ENCODE measurements at regions not wholly inside any gene's neighbourhood (a gene's known extent, or its start where the extent isn't known, plus 50 kb on each side); places are given as distances from the start of the nearest gene placed in this dataset.
A peak's percentile ranks its signal among the peaks of the same experiment; 100 is the strongest.

GRCh38 chr10:16049050-16049449, 188.7 kb upstream of the MINDY3 start:
- TF ChIP-seq CTCF (IDR thresholded peaks at IDR 0.05 in 2 of 3, conservative IDR thresholded peaks at IDR 0.05 in 1 of 3; ENCODE audit: insufficient read depth in 2 of 3, low read depth in 1 of 3, low read length in 3 of 3): peak in 2 of 3 experiments; percentile 22 to 36; a peak in 2 of 6 replicates
- TF ChIP-seq SRSF1 (IDR thresholded peaks at IDR 0.05; ENCODE audit: low read depth, low read length): no peak
- TF ChIP-seq ZFP36 (IDR thresholded peaks at IDR 0.05; ENCODE audit: low read depth, low read length, partially characterized antibody): no peak
- TF ChIP-seq ELK1 (CRISPR knock-in tag; IDR thresholded peaks at IDR 0.05): no peak
- no peak for TF ChIP-seq TBL1XR1 (IDR thresholded peaks at IDR 0.05; ENCODE audit: low read length in 2 of 2)
